A673 (cell line): ENCODE measurements at regions not wholly inside any gene's neighbourhood (a gene's known extent, or its start where the extent isn't known, plus 50 kb on each side); places are given as distances from the start of the nearest gene placed in this dataset.

Source experiments
- CTCF ChIP-seq: fragments of 300-800, 200-600 bp; sonication (generic); conservative IDR thresholded peaks from 2 replicates; pipeline ENCODE4 v1.5.1; 2017; ENCODE audit warnings: low read depth, mild to moderate bottlenecking, antibody characterized with exemption, low read length, moderate library complexity, mixed read lengths
- EZH2 ChIP-seq: fragments of 200-600 bp; sonication (generic); IDR thresholded peaks from 2 replicates; pipeline ENCODE4 v1.6.1; 2017; ENCODE audit warnings: borderline replicate concordance, low read depth, mild to moderate bottlenecking, mixed read lengths, antibody characterized with exemption, low read length; ENCODE audit not compliant: poor library complexity, severe bottlenecking

DNA sequence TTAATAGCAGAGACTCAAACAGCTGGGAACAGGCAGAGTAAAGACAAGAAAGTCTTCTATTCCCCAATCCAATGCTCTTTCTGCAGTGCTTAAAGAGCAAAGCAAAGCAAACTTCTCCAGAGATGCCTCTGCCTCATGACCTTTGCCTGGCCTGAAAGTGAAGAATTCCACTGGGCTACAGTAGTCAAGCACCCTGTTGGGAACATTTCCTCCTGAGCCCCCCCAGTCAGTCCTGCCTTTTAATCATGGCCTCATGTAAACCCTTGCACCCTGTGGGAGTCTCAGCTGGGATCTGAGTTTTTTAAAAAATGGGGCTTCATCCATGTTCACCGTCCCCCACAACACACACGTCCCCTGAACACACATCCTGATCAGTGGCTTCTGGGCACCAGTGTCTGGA is 62.7 kb upstream of the TSPAN11 start:
- TF ChIP-seq CTCF (no peak), EZH2 (no peak)
